GM21528 (cell line): ENCODE measurements at regions not wholly inside any gene's neighbourhood (a gene's known extent, or its start where the extent isn't known, plus 50 kb on each side); places are given as distances from the start of the nearest gene placed in this dataset.

ENCODE experiments used
- ATAC-seq: cut with Tn5 transposase; IDR thresholded peaks from one replicate; pipeline ENCODE4 v1.9.1; 2021; ENCODE audit warnings: mild to moderate bottlenecking, moderate library complexity; ENCODE audit not compliant: unreplicated experiment, low FRiP score

- peak; percentile 88 for ATAC-seq
Observed at GRCh38 chr5:34522599-34523386, 133.3 kb upstream of the RAI14 start.

DNA sequence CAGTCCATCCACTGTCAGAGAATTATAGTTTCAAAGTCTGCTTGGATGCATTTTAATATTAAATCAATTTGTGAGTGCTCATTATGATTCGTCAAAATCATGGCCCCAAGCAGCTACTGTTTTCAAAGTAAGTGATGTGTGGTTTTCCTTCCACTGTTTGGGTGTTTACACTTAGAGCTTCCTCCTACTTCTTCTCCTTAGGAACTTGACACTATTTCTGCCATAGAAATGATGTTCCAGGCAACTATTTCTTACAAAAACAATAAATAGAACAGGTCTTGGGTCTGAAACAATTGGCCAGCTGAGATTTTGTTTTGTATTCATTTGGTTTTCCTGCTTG, 132.8 kb upstream of the RAI14 start:
- no peak for ATAC-seq

GRCh38 chr5:34524123-34524522, 132.0 kb upstream of the RAI14 start:
- no peak for ATAC-seq

DNA sequence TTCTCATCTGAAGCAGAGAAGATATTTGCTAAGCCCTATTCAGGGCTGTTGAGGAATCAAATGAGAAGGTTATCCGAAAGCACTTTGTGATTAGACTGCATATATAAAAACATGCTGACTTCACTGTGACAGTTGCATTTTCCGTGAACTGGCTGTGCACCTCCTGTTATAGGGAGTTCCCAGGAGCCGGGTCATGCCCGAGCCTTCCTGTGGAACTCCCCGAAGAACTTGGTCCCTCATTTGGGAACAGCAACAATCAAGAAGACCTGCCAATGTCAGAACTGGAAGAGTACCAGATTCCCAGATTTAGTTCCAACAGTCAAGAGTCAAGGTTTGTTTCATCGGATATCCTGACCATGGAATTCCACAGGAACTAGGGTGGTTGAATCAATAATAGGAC, 130.4 kb upstream of the RAI14 start:
- no peak for ATAC-seq

- ATAC-seq = no peak
Observed at GRCh38 chr5:34526682-34527305, 129.3 kb upstream of the RAI14 start.

DNA sequence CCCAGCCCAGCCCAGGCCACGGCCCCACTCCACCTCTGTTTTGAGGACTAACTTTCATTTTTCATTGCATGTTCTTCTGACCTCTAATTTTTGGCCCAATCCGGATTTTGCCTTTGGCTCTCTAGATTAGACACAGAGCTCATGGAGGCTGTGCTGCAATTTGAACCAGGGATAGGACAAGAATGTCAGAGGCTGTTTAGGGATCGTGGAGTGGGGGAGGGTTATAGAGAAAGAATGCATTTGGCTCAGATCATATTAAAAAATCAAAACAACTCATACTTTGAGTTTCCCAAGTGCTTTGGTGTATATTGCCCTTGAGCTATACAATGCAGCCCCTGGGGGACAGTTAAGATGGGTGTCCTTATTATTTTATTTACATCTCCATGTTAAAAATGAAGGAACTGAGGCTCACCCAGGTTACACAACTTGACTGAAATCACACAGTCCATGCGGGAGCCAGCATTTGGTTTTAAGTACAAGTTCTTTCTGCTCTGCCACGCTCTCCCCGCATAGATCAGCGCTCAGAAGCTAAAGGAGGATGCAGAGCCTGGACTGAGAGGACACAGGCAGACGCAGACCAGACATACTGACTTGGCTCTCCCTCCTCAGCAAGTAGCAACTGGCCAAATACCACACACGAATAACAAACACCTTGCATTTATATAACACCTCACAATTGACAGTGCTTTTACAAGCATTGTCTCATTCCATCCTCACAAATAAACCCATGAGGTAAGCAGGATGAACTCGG, 126.4 kb upstream of the RAI14 start:
- ATAC-seq = no peak

DNA sequence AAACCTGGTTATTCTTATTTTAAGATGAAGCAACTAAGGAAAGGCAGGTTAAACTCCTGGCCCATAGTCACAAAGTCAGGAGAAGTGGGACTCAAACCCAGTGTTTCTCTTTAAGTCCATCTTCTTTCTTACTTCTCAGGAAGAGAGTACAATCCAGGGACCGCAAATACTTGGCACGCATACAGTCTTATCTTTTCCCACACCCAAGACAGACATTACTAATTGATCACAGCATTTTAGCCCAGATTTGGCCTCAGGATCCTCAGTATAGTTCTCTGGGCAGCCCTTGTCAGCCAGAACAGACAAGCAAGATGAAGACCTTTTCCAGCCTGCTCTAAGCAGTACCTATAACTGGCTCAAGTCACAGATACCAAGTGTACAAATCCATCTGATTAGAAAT, 125.5 kb upstream of the RAI14 start:
- no peak for ATAC-seq

GRCh38 chr5:34531751-34532360, 124.3 kb upstream of the RAI14 start:
- no peak for ATAC-seq

DNA sequence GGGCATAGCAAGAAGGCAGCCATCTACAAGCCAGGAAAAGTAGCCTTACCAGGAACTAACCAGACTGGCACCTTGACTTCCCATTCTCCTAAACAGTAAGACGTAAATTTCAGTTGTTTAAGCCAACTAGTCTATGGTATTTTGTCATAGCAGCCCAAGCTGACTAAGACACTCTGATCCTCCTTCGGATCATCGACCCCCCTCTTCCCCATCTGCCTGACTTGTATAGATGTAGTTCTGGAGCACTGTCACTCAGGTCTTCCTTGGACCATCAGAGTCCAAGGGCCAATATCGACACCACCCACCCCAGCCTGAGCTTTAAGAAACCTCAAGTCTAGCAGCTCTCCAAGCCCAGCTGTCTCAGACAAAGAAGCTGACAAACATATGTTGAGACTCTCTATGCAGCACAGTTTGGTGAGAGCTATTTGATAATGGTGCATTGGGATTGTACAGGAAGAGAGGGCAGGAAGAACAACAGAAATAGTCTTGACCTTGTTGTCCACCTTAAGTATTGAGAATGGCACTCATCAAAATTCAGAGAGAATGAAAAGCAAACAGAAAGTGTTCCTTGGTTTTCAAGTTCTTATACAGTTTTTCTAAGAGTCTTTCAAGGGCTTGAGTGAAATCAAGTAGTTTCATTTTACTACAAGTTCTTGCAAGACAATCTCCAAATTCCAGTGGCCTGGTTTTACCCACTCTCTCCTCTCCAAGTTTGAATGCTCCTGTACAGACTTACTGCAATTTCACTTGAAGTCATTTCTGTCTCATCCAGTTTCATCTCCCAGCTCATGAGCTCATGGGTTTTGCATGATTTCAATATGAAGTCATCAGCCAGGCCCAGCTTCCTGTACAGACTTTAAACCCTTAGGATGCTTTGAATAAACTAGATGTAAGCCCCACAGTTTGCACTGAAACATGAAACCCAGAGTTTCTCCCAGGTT, 122.3 kb upstream of the RAI14 start:
- peak; percentile 85 for ATAC-seq

DNA sequence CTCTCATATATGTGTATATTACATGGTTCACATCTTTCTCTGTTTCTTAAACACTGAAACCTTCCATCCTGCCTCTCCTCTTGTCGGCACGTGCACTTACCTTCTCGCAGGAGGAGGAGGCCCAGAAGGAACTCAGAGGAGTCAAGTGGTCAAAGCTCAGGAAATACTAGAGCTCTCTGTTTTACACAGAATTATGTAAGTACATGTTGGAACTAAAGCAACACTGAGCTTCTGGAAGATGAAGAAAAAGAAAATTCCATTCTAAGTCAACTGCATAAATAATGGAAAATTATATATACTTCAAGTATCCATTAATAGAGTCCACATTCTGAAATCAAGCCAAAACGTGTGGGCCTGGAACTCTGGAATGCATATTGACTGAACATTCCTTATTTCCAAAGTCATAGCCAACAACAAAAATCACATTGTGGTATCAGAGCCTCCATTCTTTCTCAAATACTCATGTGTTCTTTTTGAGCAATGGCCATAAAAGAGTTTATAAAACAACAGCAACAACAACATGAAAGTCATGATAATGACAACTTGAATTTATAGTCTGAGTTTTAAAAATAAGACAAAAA, 121.5 kb upstream of the RAI14 start:
- ATAC-seq = no peak

DNA sequence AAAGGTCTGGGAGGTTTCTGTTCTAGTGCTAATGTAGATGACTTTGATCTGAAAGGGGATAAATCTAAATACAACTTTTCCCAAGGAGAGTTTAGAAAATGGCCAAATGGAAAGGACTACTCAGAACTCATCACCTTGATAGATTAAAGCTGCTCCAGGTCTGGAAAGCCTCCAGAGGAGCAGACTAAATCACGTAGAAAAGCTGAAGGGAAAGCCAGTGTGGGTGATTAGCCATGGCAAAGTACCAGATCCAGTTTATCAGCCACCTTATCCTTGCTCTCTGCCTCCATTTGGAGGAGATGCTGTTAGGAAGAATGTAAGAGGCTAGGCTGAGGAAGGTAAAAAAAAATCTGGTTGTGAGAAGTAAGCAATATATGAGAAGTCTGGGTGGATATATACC, 120.7 kb upstream of the RAI14 start:
- no peak for ATAC-seq

DNA sequence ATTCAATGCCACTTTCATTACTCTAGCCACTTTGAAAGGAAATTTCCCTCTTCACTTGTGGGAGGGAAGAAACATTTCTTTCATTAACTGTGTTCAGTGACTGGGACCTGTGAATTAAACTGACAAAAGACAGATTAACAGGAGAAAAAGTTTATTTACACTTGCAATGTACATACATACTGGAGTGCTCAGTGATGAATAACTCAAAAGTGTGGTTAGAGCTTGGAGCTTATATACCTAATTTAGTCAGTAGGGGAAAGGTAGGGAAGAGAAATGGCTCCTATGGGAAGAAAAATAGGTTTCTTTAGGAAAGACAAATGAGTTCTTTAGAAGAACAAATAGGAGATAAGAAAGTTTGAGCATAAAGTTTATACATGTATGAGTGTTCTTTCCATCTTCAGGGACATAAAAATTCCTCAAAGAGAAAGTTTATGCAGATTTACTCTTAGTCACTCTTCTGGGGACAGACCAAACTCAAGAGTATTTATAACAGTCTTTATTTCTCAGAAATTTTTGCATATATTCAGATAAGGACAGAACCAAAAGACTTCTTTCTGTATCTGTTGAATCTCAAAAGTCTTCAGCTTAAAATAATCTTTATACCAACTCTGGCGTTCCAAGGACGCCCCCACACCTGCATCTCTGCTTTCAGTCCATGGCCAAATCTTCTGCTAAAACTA, 120.0 kb upstream of the RAI14 start:
- no peak for ATAC-seq

DNA sequence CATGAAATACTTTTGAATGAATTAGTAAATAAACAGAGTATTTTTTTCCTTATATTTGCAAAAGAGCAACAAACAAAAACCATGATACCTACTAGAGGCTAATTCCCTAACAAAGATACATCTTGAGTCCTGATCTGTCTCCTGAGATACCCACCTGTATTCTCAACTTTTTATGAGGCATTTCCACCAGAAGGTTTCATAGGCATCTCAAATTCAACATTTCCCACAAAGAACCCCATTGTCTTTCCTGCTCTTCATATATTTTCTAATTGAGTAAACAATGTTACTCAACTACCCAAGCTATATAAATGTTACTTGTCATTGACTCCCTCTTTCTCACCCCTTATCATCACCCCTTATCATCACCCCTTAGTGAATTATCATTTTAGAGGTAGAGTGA, 119.4 kb upstream of the RAI14 start:
- ATAC-seq = no peak

DNA sequence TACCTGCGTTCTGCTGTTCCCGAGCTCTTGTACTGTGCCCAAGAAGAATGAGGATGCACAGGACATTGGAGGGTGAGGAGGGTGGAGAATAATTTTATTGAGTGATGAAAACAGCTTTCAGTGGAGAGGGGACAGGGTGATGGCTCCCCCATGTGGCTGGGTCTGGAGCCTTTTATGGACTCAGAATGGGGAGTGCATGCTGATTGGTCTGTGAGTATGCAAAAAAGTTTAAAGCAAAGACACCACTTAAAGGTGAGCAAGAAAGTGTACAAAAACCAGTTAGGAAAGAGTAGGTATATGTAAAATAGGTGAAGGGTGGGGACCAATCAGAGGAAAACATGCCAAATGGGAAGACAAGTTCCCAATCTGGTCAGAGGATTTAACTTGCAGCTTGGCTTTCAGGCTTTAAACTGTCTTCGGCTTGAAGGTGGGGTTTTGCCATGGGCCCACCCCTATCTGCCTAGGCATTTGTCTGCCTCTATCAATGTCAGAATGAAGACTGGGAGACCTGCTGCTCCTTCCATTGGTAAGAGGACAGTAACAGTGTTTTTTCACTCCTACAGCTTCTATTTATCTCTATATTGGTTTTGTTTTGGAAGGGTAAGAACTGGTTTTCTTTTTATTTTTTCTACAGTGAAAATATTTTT, 118.0 kb upstream of the RAI14 start:
- ATAC-seq = no peak

DNA sequence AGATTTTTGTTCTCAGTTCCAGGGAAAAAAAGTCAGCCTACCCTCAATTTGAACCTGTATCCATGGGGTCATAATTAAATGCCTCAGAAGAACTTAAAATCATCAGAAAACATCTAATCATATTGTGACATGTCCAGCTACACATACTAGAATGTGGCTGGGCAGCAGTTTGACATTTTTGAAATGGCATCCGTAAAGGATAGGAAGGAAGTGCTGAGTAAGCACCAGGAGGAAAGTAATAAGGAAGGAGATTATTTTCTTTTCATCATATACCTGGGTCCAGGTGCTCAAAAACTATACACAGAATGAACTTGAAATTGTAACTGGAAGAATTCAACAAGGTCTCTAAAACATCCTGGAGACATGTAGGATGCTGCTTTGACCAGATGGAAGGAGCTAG, 116.9 kb upstream of the RAI14 start:
- ATAC-seq = no peak

- no peak for ATAC-seq
Observed at GRCh38 chr5:34541067-34541466, 115.1 kb upstream of the RAI14 start.

- no peak for ATAC-seq
Observed at GRCh38 chr5:34542818-34543217, 113.3 kb upstream of the RAI14 start.

DNA sequence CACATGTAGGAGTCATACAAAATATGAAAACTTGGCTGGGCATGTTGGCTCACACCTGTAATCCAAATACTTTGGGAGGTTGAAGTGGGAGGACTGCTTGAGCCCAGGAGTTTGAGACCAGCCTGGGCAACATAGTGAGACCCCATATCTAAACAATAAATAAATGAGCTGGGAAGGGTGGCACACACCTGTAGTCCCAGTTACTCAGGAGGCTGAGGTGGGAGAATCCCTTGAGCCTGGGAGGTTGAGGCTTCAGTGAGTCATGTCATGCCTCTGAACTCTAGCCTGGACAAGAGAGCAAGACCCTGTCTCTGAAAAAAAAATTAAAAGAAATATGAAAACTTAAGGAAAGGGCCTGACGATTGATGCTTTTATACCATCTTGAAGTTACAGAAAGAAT, 112.4 kb upstream of the RAI14 start:
- ATAC-seq = no peak

- no peak for ATAC-seq
Observed at GRCh38 chr5:34544403-34544802, 111.7 kb upstream of the RAI14 start.
